Uterus (tissue), 2 donors: ENCODE measurements at regions not wholly inside any gene's neighbourhood (a gene's known extent, or its start where the extent isn't known, plus 50 kb on each side); places are given as distances from the start of the nearest gene placed in this dataset.

ENCODE experiments used
- CTCF ChIP-seq, 4 experiments: fragments of 200-600 bp in 2 of 4; fragments of 450-650 bp in 2 of 4; sonication (generic) in 2 of 4; IDR thresholded peaks; one replicate each; pipeline ENCODE4 v1.5.1; 2016 to 2019; ENCODE audit warnings: antibody characterized with exemption in 4 of 4, mild to moderate bottlenecking in 2 of 4, moderate library complexity in 1 of 4
- POLR2A ChIP-seq, 2 donors: fragments of 450-650 bp; IDR thresholded peaks; one replicate each; pipeline ENCODE4 v1.6.1; 2016; ENCODE audit warnings: antibody characterized with exemption in 2 of 2, mild to moderate bottlenecking in 1 of 2, moderate library complexity in 1 of 2

GRCh38 chr13:24097667-24098066 is 62.9 kb upstream of the SPATA13 start:
- TF ChIP-seq CTCF (IDR thresholded peaks at IDR 0.05): no peak
- no peak for TF ChIP-seq POLR2A (IDR thresholded peaks at IDR 0.05)
